Motor neuron (in vitro differentiated cells): ENCODE measurements at regions not wholly inside any gene's neighbourhood (a gene's known extent, or its start where the extent isn't known, plus 50 kb on each side); places are given as distances from the start of the nearest gene placed in this dataset.
"Not testable (repeated sequence)": the region's sequence is repeated elsewhere in the genome, so short reads cannot be mapped to it uniquely, and the experiment has no call there.

Experiments
- ATAC-seq, 8 experiments: fragments of 200-7000 bp; cut with Tn5 transposase; replicated peaks in 6 of 8; 2 replicates each; pipeline ENCODE4 v1.8.0; 2021; ENCODE audit warnings: mild to moderate bottlenecking in 8 of 8, moderate library complexity in 8 of 8
- H3K27ac ChIP-seq, 2 donors: fragments of 250-450 bp; sonication (Bioruptor Pico); 2 replicates each; pipeline ENCODE4 v1.9.0; 2021; ENCODE audit warnings: antibody characterized with exemption in 2 of 2, mild to moderate bottlenecking in 2 of 2, moderate library complexity in 1 of 2
- H3K4me1 ChIP-seq, 2 donors: fragments of 250-450 bp; sonication (Bioruptor Pico); replicated peaks in 1 of 2; 2 replicates each; pipeline ENCODE4 v1.6.1; 2021; ENCODE audit warnings: antibody characterized with exemption in 2 of 2, mild to moderate bottlenecking in 2 of 2, moderate library complexity in 1 of 2
- H3K4me3 ChIP-seq, 5 donors: fragments of 250-450 bp; sonication (Bioruptor Pico); 2 replicates each; pipeline ENCODE4 v1.9.0; 2021; ENCODE audit warnings: antibody characterized with exemption in 5 of 5, mild to moderate bottlenecking in 5 of 5, moderate library complexity in 4 of 5
- WGBS, 10 experiments: fragments of 450-650 bp; shearing (Covaris generic); methylation state at CpG; one replicate each; pipeline ENCODE4 v1.0.0; 2022; 5-methylcytosine and 5-hydroxymethylcytosine counted together
- in situ Hi-C, 9 experiments: fragments of 400-800 bp; cut with MboI; loops; one replicate each; pipeline ENCODE4 v1.15.0; 2021; ENCODE audit warnings: low sequenced_read_pairs in 9 of 9, low pct_unique_long_range_greater_than_20kb in 2 of 9; ENCODE audit not compliant: unreplicated experiment in 9 of 9

GRCh38 chr14:23876160-23876750 lies 77.3 kb upstream of the DHRS4 start:
- no peak overlapping the region for H3K27ac ChIP-seq
- in situ Hi-C loops: no loop called here
- H3K4me3 ChIP-seq: no peak overlapping the region
- no peaks in the 10 kb centered on the region for H3K4me1 ChIP-seq
- ATAC-seq: no peak
- 15 to 100% (median 80%) methylated on average over 1 to 3 of the region's 3 CpGs; no CpG with 5 or more reads in 4 of the 10 experiments for WGBS, 10 experiments

DNA sequence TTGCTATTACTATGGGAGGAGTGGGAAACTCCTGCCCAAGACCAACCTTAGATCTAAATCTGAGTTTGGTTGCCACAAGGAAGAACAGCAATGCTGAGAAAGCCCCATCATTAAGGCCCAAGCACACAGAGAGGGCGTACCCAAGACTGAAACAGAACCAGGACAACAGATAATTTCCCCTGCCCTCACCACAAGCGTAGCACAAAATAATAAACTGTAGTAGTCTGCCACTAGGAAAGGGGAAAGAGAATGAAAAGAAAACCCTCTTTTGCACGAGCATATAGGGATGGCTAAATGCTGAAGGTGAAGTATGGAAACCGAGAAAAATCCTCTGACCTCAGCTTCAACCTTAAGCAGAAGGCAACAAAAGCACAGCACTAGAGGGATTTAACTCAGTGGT lies 76.5 kb upstream of the DHRS4 start:
- Histone ChIP-seq H3K4me1 (no peaks in the 10 kb centered on the region), H3K27ac (no peak overlapping the region), H3K4me3 (no peak overlapping the region)
- WGBS, 10 experiments: 38 to 100% (median 83%) methylated on average over 1 to 4 of the region's 4 CpGs; no CpG with 5 or more reads in 1 of the 10 experiments
- no peak for ATAC-seq
- in situ Hi-C loops: no loop called here

DNA sequence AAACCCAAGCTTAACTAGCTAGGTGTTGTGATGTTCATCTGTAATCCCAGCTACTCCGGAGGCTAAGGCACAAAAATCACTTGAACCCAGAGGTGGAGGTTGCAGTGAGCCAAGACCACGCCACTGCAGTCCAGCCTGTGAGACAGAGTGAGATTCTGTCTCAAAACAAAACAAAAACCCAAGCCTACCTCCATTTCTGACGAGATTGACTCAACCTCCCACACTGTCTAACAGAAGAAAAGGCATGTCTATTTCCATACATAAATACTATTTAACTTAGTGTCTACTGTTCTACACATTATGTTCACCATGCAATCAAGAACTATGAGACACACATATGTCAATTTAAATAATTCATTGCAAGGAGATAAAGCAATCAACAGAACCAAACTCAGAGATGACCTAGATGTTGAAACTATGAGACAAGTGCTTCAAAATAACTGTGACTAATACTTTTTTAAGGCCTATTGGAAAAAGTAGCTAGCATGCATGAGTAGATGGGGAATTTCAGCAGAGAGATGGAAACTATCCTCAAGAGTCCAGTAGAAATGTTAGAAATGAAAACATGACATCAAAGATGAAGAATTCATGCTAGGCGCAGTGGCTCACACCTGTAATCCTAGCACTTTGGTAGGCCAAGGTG lies 75.9 kb upstream of the DHRS4 start:
- 10 to 100% (median 80%) methylated on average over 1 to 3 of the region's 4 CpGs for WGBS, 10 experiments
- in situ Hi-C loops: no loop called here
- Histone ChIP-seq H3K27ac (no peak overlapping the region), H3K4me1 (no peaks in the 10 kb centered on the region), H3K4me3 (no peak overlapping the region)
- ATAC-seq: peak in 1 of 8 experiments; percentile 28

- Histone ChIP-seq H3K27ac (no peak overlapping the region), H3K4me1 (peaks cover 12 to 15% of the 10 kb centered on the region in 2 donors), H3K4me3 (no peak overlapping the region)
- 0% methylated on average over 1 of the region's 1 CpG; no CpG with 5 or more reads in 9 of the 10 experiments for WGBS, 10 experiments
- peak in 6 of 8 experiments; percentile 32 to 74 (median 50) for ATAC-seq
- in situ Hi-C loops: no loop called here
Observed at GRCh38 chr14:23881282-23881681, 72.3 kb upstream of the DHRS4 start.

GRCh38 chr14:23883684-23884540 lies 69.7 kb upstream of the DHRS4 start:
- peak; percentile 37 to 91 (median 82) for ATAC-seq
- Histone ChIP-seq H3K27ac (no peak overlapping the region), H3K4me3 (no peak overlapping the region), H3K4me1 (peaks cover 12 to 15% of the 10 kb centered on the region in 2 donors)
- 25 to 68% (median 46%) methylated on average over 3 to 13 of the region's 13 CpGs for WGBS, 10 experiments
- in situ Hi-C loops: no loop called here

DNA sequence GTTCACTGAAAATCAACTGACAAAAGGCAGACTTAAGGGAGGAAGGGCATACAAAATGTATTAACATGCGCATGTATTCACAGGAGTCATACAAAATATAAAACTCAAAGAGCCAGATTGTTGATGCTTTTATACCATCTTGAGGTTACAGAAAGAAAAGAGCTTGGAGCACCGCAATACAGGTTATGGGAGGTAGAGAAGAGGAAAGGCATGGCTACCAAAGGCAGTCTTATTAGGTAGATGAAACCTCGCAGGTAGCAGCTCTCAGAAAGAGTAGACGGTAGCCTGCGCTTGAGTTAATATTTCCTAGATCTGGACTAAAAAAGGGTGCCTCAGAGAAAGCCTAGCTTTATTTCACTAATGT lies 69.0 kb upstream of the DHRS4 start:
- WGBS, 10 experiments: 25 to 94% (median 83%) methylated on average over 1 to 5 of the region's 5 CpGs

GRCh38 chr14:23887536-23887935 lies 66.0 kb upstream of the DHRS4 start:
- H3K27ac ChIP-seq: no peak overlapping the region
- ATAC-seq: no peak
- in situ Hi-C loops: no loop called here
- 33 to 100% (median 89%) methylated on average over 1 of the region's 1 CpG; no CpG with 5 or more reads in 3 of the 10 experiments for WGBS, 10 experiments
- peaks cover 12 to 15% of the 10 kb centered on the region in 2 donors for H3K4me1 ChIP-seq
- H3K4me3 ChIP-seq: no peak overlapping the region

More for the DNA sequence above, 69.0 kb upstream of the DHRS4 start:
- peak in 6 of 8 experiments; percentile 3 to 65 (median 37) for ATAC-seq
- Histone ChIP-seq H3K27ac (no peak overlapping the region), H3K4me3 (no peak overlapping the region), H3K4me1 (peaks cover 12 to 15% of the 10 kb centered on the region in 2 donors)
- in situ Hi-C loops: no loop called here

DNA sequence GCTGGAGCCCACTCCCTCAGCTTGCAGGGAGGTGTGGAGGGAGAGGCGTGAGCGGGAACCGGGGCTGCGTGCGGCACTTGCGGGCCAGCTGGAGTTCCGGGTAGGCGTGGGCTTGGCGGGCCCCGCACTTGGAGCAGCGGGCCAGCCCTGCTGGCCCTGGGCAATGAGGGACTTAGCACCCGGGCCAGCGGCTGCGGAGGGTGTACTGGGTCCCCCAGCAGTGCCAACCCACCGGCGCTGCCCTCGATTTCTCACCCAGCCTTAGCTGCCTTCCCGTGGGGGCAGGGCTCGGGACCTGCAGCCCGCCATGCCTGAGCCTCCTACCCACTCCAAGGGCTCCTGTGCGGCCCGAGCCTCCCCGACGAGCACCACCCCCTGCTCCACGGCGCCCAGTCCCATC lies 61.9 kb upstream of the DHRS4 start:
- H3K27ac ChIP-seq, H3K4me1 ChIP-seq, ATAC-seq, in situ Hi-C loops, H3K4me3 ChIP-seq: not testable (repeated sequence)
- 84% methylated on average over 5 of the region's 26 CpGs; no CpG with 5 or more reads in 9 of the 10 experiments for WGBS, 10 experiments

- WGBS, 10 experiments: 80 to 100% methylated on average over 1 of the region's 3 CpGs; no CpG with 5 or more reads in 8 of the 10 experiments
- H3K4me1 ChIP-seq, H3K27ac ChIP-seq, H3K4me3 ChIP-seq, in situ Hi-C loops, ATAC-seq: not testable (repeated sequence)
Observed at GRCh38 chr14:23892289-23892688, 61.3 kb upstream of the DHRS4 start.

GRCh38 chr14:23894362-23895052 lies 59.1 kb upstream of the DHRS4 start:
- no peak overlapping the region for H3K27ac ChIP-seq
- ATAC-seq: no peak
- WGBS, 10 experiments: 21 to 100% (median 50%) methylated on average over 1 to 4 of the region's 4 CpGs; no CpG with 5 or more reads in 1 of the 10 experiments
- no peaks in the 10 kb centered on the region for H3K4me1 ChIP-seq
- in situ Hi-C loops: no loop called here
- no peak overlapping the region for H3K4me3 ChIP-seq

GRCh38 chr14:23895053-23895419 lies 58.5 kb upstream of the DHRS4 start:
- H3K27ac ChIP-seq: no peak overlapping the region
- in situ Hi-C loops: no loop called here
- H3K4me1 ChIP-seq: no peaks in the 10 kb centered on the region
- no peak overlapping the region for H3K4me3 ChIP-seq
- ATAC-seq: no peak
- WGBS, 10 experiments: 40 to 86% (median 72%) methylated on average over 1 of the region's 1 CpG; no CpG with 5 or more reads in 4 of the 10 experiments

DNA sequence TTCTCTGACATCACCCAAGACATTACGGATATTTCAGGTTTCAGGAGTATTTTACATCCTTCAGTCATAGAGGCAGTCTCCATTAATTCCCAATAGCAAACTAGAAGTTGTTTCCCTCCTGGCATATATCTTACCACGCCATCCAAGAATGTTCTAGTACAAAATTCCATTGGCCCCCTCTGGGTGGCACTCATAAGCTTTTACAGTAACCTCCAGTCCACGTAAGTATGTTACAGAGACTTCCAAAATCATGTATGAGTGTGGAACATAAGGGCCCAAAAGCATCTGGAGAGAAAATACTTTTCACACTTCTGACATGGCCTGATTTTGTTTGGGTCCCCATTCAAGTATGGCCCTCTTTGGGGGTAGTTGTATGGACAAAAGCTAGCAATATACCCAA lies 58.1 kb upstream of the DHRS4 start:
- ATAC-seq: peak in 3 of 8 experiments; percentile 13 to 45 (median 25)
- Histone ChIP-seq H3K4me3 (no peak overlapping the region), H3K4me1 (no peaks in the 10 kb centered on the region), H3K27ac (no peak overlapping the region)
- in situ Hi-C loops: no loop called here
- 40 to 100% (median 75%) methylated on average over 1 to 3 of the region's 3 CpGs; no CpG with 5 or more reads in 1 of the 10 experiments for WGBS, 10 experiments
